ENCODE measurements at regions not wholly inside any gene's neighbourhood (a gene's known extent, or its start where the extent isn't known, plus 50 kb on each side); places are given as distances from the start of the nearest gene placed in this dataset.

- no peak for DNase-seq (ENCODE audit: low spot score)
These were observed 455.0 kb upstream of the GJE1 start for GRCh38 chr6:141677598-141678211.

DNA sequence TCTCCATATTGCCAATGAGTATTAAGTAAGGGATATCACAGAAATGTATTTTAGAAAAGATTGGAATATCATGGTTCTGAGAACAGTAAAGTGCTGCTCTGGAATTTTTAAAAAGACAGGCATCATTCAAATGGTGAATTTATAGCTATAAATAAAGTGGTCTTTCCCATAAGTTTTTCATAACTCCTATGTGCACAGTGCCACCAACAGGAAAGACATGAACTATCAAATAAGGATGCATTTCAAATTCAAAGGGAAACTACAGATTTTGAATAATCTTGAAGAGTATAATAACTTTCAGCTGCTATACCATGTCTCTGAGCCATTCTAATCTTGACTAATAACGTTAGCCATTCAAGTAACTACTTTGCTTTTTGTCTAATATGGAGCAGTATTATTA is 456.8 kb upstream of the GJE1 start:
- DNase-seq (ENCODE audit: low spot score): no peak

DNA sequence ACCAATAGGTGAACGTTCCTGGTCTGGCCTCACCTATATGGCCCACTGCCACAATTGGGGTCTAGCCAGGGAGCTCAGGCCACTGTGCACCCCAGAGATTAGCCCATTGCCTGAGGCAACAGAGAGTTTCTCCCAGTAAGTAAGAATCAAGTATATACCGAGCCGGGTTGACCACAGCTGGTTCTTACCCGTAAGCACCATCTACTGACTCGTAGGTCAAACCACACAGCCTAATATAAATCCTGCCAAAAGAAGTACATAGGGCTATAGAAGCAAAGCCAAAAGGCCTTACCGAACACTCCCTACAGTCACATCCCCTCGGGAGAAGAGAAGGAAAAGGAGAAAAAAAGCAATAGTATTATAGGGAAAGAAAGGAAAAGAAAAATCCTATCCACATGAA is 463.6 kb upstream of the GJE1 start:
- no peak for DNase-seq (ENCODE audit: low spot score)

GRCh38 chr6:141667580-141668309 is 465.0 kb upstream of the GJE1 start:
- DNase-seq (ENCODE audit: low spot score): no peak

DNA sequence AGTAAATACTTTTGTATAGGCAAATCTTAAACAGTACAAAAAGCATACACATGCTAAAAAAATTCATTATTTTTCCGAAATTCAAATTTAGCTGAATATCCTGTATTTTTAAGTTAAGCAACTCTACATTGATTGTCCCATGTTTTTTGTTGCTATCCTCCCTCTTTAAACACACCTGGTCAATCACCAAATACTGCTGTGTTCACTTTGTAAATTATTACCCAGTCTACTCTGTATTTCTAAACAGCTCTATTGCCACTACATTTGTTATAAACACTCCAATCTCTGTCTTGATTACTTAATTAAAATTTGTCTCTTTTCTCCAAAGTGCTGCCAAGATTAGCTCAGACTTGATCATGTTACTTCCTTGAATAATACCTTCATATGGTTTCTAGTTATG is 466.5 kb upstream of the GJE1 start:
- DNase-seq (ENCODE audit: low spot score): no peak

- no peak for DNase-seq (ENCODE audit: low spot score)
These were observed 468.0 kb upstream of the GJE1 start for GRCh38 chr6:141664744-141665143.

DNA sequence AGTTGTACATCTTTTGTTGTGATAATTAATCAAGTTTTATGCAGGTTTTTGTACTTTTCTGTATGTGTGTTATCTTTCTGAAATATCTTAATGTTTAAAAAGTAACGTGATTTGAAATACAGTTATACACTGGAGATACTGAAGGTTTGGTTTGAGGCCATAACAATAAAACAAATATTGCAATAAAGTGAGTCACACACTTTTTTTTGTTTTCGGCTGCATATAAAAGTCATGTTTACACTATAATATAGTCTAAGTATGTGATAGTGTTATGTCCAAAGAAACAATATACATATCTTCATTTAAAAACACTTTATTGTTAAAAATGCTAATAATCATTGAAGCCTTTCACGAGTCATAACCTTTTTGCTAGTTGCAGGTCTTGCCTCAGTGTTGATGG is 473.1 kb upstream of the GJE1 start:
- no peak for DNase-seq (ENCODE audit: low spot score)

GRCh38 chr6:141658696-141659095 is 474.0 kb upstream of the GJE1 start:
- DNase-seq (ENCODE audit: low spot score): no peak

- DNase-seq (ENCODE audit: low spot score): no peak
These were observed 474.9 kb upstream of the GJE1 start for GRCh38 chr6:141657812-141658211.

GRCh38 chr6:141653590-141653989 is 479.1 kb upstream of the GJE1 start:
- DNase-seq (ENCODE audit: low spot score): no peak

DNA sequence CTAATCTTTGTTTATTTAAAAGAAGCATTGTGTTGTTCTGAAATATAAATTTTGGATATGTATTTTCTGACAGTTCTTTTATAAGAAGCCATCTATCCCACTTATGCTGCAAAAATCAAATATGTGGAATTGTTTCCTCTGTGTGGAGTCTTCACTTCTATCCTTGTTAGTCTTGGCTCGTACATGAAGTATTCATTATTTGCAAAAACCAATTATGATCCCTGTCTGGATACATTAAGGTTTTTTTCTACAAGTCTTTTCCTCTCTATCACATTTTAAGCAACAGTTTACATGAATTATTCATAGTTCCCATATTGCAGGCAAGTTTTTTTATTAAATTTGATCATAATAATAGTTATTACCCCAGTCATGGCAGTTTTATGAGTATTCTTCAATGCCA is 490.8 kb upstream of the GJE1 start:
- DNase-seq (ENCODE audit: low spot score): no peak

GRCh38 chr6:141641406-141641805 is 491.3 kb upstream of the GJE1 start:
- DNase-seq (ENCODE audit: low spot score): no peak

GRCh38 chr6:141635621-141636020 is 497.1 kb upstream of the GJE1 start:
- DNase-seq (ENCODE audit: low spot score): no peak

- DNase-seq (ENCODE audit: low spot score): no peak
These were observed 498.5 kb upstream of the GJE1 start for GRCh38 chr6:141634269-141634668.

- no peak for DNase-seq (ENCODE audit: low spot score)
These were observed 508.4 kb upstream of the GJE1 start for GRCh38 chr6:141624301-141624700.

GRCh38 chr6:141618180-141618581 is 514.5 kb upstream of the GJE1 start:
- no peak for DNase-seq (ENCODE audit: low spot score)

- no peak for DNase-seq (ENCODE audit: low spot score)
These were observed 522.0 kb upstream of the GJE1 start for GRCh38 chr6:141610741-141611140.

DNA sequence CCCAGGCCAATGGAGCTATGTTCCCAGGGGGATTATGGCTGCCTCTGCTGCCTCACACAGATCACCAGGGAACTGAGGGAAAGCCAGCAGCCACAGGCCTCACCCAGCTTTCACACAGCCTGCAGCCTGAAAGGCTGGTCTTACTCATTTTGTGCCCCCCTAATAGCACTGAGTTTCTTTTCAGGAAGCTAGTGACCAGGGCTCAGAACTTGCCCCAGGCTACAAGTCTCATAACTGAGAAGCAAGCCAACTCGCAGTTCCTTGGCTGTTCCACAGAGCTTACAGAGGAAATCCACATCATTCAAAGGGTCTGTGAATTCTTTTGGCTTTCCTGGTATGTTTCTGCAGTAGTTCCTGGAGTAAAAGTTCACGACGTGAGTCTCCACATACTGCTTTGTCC is 524.8 kb upstream of the GJE1 start:
- DNase-seq (ENCODE audit: low spot score): no peak

DNA sequence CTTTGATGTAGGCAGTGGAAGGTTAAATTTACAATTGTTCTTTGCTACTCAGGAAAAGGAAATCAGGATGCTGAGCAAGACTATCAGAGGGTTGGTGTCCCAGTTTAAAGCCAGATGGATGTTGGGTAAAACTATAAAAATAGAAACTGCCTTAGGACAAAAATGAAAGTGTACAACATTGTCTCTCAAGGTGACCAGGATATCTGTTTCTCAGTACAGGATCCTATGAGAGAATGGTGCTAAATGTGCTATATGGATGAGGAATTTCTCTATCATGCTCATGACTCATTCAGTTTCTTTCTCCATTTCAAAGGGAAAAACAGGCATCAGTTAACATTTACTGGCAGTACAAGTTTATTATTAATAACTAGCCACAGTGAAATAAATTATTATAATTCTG is 534.2 kb upstream of the GJE1 start:
- DNase-seq (ENCODE audit: low spot score): no peak

- no peak for DNase-seq (ENCODE audit: low spot score)
These were observed 537.9 kb upstream of the GJE1 start for GRCh38 chr6:141594874-141595273.

GRCh38 chr6:141593311-141593710 is 539.4 kb upstream of the GJE1 start:
- DNase-seq (ENCODE audit: low spot score): no peak

GRCh38 chr6:141587482-141588266 is 545.1 kb upstream of the GJE1 start:
- no peak for DNase-seq (ENCODE audit: low spot score)

GRCh38 chr6:141580988-141581552 is 551.7 kb upstream of the GJE1 start:
- no peak for DNase-seq (ENCODE audit: low spot score)
